ENCODE measurements at regions not wholly inside any gene's neighbourhood (a gene's known extent, or its start where the extent isn't known, plus 50 kb on each side); places are given as distances from the start of the nearest gene placed in this dataset.
"Not testable (repeated sequence)": the region's sequence is repeated elsewhere in the genome, so short reads cannot be mapped to it uniquely, and the experiment has no call there.

DNA sequence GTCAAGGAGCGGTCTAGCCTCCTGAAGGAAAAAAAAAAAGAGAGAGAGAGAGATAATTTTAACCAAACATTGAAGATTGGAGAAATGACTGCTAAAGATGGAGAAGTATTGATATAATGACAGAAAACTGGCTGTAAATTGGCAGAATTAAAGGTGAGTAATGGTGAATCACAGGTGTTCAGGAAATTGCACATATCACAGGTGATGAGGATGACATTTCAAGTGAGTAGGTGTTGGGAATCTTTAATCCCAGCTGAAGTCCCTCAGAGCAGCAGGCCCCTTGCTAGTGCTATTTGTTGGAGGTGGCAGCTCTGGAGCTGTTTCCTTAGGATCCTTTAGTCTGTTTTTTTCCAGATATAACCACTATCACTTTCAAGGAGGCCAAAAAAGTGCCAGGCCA, 678.4 kb upstream of the VRK2 start:
- no peak for DNase-seq

- DNase-seq, result no peak
Observed at GRCh38 chr2:57370882-57371585, 675.6 kb upstream of the VRK2 start.

GRCh38 chr2:57372237-57372984, 674.2 kb upstream of the VRK2 start:
- DNase-seq, result no peak

- no peak for DNase-seq
Observed at GRCh38 chr2:57373530-57373929, 673.1 kb upstream of the VRK2 start.

GRCh38 chr2:57376985-57377384, 669.6 kb upstream of the VRK2 start:
- no peak for DNase-seq

GRCh38 chr2:57386305-57386704, 660.3 kb upstream of the VRK2 start:
- DNase-seq, result no peak

GRCh38 chr2:57396355-57397098, 650.1 kb upstream of the VRK2 start:
- no peak for DNase-seq

GRCh38 chr2:57397550-57398360, 648.9 kb upstream of the VRK2 start:
- DNase-seq, result no peak

DNA sequence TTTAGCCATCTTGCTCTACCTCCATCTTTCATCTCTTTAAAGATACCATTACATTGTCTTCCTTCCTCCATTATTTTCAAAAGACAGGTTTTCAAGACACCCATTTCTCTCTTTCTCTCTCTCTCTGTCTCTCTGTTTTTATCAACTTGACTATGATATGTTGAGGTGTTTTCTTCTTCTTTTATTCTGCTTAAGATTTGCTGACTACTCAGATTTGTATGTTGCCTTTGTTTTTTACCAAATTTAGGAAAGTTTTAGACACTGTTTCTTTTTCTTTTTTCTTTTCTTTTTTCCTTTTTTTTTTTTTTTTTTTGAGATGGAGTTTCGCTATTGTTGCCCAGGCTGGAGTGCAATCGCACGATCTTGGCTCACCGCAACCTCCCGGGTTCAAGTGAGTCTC, 647.5 kb upstream of the VRK2 start:
- DNase-seq, result no peak

DNA sequence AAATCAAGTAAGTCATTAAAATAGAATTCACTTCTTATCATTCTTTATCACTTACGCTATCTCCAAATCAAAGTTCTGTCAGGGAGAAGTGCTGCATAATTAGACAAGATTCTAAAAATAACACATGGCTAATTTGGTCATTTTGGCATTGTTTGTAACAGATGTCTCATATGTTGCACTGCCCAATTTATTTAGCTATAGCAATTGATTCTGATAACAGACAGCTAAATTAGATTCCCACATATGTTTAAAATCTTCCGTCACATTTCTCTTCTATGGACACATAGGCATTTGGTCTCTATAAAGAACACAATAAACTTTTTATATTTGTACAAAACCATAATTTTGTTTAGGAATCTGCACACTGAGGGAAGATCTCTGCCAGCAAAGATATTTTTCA, 644.5 kb upstream of the VRK2 start:
- no peak for DNase-seq

GRCh38 chr2:57402755-57403154, 643.9 kb upstream of the VRK2 start:
- DNase-seq, result no peak

DNA sequence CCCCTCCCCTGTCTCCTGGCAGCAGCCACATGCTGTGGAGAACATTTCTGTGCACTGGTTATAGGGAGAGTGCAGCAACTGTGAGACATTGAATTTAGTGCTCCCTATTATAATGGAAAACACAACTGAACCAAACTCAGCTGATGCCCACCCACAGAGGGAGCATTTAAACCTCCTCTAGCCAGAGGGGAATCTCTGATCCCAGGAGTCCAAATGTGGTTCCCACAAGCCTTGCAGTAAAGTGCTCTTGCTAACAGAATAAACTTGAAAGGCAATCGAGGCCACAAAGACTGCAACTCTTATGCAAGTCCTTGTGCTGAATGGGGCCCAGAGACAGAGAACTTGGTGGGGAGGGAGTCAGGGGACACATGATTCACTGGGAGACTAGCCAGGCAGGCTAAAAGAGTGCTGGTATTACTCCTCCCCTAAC, 638.8 kb upstream of the VRK2 start:
- no peak for DNase-seq

DNA sequence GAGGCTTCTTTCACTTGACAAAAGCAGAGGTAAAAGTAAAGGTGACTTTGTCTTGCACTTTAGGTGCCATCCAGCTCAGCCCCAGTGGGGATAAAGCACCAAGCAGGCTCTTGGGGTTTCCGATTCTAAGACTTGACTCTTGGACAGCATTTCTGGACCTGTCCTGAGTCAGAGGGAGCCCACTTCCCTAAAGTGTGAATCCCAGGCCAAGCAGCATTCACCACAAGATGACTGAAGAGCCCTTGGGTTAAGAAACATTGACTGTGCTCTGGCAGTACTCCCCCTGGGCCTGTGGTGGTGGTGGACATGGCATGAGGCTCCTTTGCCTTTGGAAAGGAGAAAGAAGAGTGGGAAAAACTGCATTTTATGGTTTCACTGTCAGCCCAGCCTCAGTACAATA, 638.0 kb upstream of the VRK2 start:
- no peak for DNase-seq

DNA sequence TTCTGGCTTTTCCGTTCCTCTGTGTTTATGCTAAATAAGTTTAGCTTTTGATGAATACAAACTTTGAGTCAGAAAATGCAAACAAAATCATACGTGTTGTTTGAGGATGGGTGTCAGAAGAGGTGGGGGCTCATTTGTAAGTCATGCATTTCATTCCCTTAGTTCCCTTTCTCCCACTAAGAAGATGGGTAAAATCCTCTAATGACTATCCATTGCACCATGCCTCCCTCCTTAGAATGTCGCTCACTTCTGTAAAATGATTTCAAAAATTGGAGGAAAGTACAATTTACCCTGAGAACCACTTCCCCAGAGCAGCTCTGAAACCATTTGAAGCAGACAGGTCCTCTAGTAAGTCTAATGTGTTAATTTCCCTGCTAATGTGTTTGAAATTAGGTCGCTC, 629.6 kb upstream of the VRK2 start:
- DNase-seq, result no peak

DNA sequence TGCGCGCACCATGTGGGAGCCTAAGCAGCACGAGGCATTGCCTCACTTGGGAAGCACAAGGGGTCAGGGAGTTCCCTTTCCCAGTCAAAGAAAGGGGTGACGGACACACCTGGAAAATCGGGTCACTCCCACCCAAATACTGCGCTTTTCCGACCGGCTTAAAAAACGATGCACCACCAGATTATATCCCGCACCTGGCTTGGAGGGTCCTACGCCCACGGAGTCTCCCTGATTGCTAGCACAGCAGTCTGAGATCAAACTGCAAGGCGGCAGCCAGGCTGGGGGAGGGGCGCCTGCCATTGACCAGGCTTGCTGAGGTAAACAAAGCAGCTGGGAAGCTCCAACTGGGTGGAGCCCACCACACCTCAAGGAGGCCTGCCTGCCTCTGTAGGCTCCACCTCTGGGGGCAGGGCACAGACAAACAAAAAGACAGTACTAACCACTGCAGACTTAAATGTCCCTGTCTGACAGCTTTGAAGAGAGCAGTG, 627.7 kb upstream of the VRK2 start:
- DNase-seq, result not testable (repeated sequence)

- no peak for DNase-seq
Observed at GRCh38 chr2:57429831-57430230, 616.8 kb upstream of the VRK2 start.

DNA sequence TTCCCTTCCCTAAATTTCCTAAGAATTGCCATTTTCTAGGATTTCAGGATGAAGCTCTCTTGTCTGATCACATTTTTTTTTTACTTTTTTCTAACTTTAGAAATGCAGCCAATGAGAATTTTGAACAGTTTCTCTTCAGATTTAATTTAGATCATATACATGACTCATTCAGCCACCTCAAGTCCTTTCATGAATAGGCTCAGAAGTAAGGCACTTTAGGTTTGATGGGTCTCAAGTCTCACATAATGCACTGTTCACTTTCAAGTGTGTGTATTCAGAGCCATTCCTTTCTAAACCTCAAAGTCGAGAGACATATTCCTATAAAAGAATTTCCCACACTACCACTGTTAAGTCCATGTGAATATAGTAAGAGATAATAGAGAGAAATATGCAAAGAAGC, 614.1 kb upstream of the VRK2 start:
- DNase-seq, result no peak

DNA sequence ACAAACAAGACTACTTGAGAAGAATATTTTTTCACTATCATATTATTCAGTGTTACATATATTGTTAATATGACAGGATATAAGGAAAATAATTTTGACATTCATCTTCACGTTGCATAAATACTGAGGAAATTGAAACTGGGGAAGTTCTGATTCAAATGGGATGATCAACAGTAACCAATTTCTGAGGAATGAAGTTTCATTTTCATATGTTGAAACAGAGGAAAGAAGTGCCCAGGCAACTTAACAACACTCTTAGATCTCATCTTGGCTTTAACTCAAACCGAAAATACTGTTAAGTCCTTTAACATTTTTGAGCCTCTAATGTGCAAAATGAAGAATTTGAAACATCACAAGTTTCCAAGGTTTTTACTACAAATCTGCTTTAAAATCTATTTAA, 612.2 kb upstream of the VRK2 start:
- DNase-seq, result no peak

DNA sequence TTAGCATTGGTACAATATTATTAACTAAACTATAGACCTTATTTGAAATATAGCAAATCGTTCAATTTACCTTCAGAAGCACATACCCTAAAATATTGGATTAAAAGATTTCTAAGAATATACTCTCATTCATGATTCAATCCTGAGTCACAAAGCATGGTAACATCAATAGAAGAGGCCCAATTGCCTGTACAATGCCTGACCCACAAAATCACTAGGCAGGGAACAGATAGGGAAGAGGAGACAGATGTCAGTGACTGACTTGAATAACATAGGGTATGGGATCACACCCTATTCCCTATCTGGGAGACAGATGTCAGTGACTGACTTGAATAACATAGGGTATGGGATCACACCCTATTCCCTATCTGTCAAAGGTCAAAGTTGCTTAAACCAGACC, 611.6 kb upstream of the VRK2 start:
- no peak for DNase-seq

GRCh38 chr2:57437077-57437476, 609.5 kb upstream of the VRK2 start:
- no peak for DNase-seq

GRCh38 chr2:57440437-57440836, 606.2 kb upstream of the VRK2 start:
- DNase-seq, result no peak

DNA sequence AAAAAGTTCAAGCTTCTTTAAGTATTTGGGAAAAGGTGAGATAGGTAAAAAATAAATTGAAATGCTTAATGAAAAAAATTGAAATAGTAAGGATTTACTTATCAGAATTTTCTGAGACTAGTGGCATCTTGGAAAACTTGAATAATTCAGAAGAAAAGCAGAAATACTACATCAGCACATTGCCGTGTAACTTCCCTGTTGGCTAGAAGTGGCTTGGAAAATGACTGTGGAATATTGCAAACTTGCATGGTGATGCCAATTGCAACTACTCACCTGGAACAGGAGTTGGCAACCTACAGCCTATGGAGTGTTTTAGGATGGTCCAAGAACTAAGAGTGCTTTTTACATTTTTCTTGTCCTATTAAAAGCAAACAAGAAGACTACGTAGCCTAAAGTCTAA, 603.5 kb upstream of the VRK2 start:
- no peak for DNase-seq

GRCh38 chr2:57443973-57444521, 602.6 kb upstream of the VRK2 start:
- DNase-seq, result no peak

Data from left hindlimb (tissue), 1 donor.